Fibroblast of lung (primary cell): ENCODE measurements at regions not wholly inside any gene's neighbourhood (a gene's known extent, or its start where the extent isn't known, plus 50 kb on each side); places are given as distances from the start of the nearest gene placed in this dataset.

Source experiments
- CTCF ChIP-seq, 2 donors: IDR thresholded peaks in 1 of 2; conservative IDR thresholded peaks in 1 of 2; 1 replicate in 1 of 2; 2 replicates in 1 of 2; pipeline ENCODE4 v1.5.1; 2011 to 2012; ENCODE audit warnings: low read length in 2 of 2, control low read depth in 1 of 2, inconsistent platforms in 1 of 2, low read depth in 1 of 2, mild to moderate bottlenecking in 1 of 2
- EZH2 ChIP-seq: IDR thresholded peaks from 2 replicates; pipeline ENCODE4 v1.5.1; 2012; ENCODE audit warnings: low read length, control low read depth, mild to moderate bottlenecking; ENCODE audit errors: missing control alignments

GRCh38 chr13:34410678-34411077 lies 531.4 kb upstream of the NBEA start:
- TF ChIP-seq CTCF (conservative IDR thresholded peaks at IDR 0.05 in 1 of 2, IDR thresholded peaks at IDR 0.05 in 1 of 2; ENCODE audit: low read depth in 1 of 2, low read length in 2 of 2), result no peak
- no peak for TF ChIP-seq EZH2
